ENCODE measurements at regions not wholly inside any gene's neighbourhood (a gene's known extent, or its start where the extent isn't known, plus 50 kb on each side); places are given as distances from the start of the nearest gene placed in this dataset.

- TF ChIP-seq, protein P1, sequence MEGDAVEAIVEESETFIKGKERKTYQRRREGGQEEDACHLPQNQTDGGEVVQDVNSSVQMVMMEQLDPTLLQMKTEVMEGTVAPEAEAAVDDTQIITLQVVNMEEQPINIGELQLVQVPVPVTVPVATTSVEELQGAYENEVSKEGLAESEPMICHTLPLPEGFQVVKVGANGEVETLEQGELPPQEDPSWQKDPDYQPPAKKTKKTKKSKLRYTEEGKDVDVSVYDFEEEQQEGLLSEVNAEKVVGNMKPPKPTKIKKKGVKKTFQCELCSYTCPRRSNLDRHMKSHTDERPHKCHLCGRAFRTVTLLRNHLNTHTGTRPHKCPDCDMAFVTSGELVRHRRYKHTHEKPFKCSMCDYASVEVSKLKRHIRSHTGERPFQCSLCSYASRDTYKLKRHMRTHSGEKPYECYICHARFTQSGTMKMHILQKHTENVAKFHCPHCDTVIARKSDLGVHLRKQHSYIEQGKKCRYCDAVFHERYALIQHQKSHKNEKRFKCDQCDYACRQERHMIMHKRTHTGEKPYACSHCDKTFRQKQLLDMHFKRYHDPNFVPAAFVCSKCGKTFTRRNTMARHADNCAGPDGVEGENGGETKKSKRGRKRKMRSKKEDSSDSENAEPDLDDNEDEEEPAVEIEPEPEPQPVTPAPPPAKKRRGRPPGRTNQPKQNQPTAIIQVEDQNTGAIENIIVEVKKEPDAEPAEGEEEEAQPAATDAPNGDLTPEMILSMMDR (IDR thresholded peaks at IDR 0.05) = no peak
- TF ChIP-seq POLR2A (IDR thresholded peaks at IDR 0.05) = no peak
Measured at GRCh38 chr10:43012578-43012977, 64.3 kb upstream of the RET start.
